HG03097 (cell line): ENCODE measurements at regions not wholly inside any gene's neighbourhood (a gene's known extent, or its start where the extent isn't known, plus 50 kb on each side); places are given as distances from the start of the nearest gene placed in this dataset.

Source experiments
- ATAC-seq: cut with Tn5 transposase; IDR thresholded peaks from one replicate; pipeline ENCODE4 v1.9.1; 2021; ENCODE audit not compliant: unreplicated experiment, low FRiP score

- no peak for ATAC-seq
Measured at GRCh38 chr21:16590641-16591292, 861.0 kb downstream of the USP25 start.

GRCh38 chr21:16592381-16592780, 862.6 kb downstream of the USP25 start:
- ATAC-seq: no peak

GRCh38 chr21:16594191-16594590, 864.4 kb downstream of the USP25 start:
- no peak for ATAC-seq

- no peak for ATAC-seq
Measured at GRCh38 chr21:16596369-16596768, 866.6 kb downstream of the USP25 start.

DNA sequence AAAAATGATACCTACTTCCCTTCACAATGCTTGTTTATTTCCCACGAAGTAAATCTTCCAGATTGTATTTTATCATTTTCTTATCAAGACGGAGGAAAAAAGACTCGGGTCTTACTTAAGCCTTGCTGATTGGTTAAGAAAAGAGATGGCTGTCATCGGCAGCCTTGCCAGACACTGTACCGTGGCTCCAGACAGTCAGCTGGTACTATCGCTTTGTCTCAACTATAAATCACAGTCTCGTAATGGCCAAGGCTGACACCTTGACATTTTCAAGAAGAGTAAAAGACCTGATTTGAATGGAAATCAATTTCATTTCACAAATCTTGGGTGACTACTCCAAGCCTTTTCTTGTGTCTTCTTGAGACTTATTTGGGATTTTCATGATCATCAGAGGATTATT, 868.0 kb downstream of the USP25 start:
- ATAC-seq: no peak

DNA sequence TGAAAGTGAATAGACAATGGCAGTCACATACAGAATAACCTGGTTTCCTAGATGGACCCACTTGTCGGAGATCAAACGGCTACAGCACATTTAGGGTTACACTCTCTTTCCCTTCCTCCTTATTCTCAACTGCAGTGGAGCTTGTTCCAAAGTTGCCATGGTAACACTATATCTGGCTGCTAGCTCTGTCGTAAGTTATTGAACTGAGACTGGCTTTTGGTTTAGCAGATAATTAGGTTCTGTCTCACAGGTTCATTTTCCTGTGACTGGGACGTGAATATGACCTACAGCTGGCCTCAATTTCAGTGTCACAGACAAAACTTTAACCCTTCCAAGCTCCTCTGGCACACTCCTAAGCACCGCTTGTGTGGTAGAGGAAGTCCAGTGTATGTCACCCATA, 875.8 kb downstream of the USP25 start:
- ATAC-seq: no peak

DNA sequence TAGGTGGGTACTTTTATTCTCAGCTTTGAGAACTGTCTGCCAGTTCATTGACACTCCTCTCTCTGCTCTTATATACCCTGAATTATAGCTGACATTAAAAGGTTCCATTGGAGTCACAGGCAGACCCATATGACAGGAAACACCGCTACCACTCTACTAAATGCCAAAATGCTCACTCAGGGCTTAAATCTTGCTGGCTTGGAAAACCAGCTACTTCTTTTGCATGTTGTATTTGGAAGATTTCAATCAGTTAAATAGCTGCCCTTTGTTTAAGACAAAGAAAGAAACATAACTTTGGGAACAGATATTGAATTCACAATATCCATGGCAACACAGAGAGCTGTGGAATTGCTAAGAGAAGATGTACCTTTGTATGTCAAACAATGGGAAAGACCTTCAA, 876.5 kb downstream of the USP25 start:
- no peak for ATAC-seq

DNA sequence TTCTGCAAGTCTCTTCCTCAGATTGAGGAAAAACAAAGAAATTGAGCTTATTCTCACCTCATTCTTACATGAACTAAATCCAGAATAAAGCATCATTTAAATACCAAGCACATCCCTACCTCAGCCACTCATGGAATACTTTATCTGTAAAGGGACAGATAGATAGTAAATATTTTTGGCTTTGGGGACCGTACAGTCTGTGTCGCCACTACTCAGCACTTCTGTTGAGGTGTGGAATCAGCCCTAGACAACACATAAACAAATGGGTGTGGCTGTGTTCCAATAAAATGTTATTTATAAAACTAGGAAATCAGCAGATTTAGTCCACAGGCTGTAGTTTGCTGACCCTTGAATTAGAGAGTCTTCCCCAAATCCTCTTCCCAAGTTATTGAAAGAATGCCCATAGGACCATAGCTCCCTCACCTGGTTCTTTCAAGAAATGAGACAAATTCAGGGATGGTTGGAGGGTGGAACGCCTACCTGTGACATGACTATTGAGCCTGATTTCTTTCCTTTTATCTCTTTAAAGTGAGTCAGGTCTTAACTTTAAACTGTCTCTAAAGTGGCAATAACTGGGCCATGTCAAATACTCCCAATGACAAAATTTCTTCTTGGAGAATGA, 878.5 kb downstream of the USP25 start:
- no peak for ATAC-seq

GRCh38 chr21:16619281-16619680, 889.5 kb downstream of the USP25 start:
- no peak for ATAC-seq

- ATAC-seq: no peak
Measured at GRCh38 chr21:16620786-16621320, 891.1 kb downstream of the USP25 start.

DNA sequence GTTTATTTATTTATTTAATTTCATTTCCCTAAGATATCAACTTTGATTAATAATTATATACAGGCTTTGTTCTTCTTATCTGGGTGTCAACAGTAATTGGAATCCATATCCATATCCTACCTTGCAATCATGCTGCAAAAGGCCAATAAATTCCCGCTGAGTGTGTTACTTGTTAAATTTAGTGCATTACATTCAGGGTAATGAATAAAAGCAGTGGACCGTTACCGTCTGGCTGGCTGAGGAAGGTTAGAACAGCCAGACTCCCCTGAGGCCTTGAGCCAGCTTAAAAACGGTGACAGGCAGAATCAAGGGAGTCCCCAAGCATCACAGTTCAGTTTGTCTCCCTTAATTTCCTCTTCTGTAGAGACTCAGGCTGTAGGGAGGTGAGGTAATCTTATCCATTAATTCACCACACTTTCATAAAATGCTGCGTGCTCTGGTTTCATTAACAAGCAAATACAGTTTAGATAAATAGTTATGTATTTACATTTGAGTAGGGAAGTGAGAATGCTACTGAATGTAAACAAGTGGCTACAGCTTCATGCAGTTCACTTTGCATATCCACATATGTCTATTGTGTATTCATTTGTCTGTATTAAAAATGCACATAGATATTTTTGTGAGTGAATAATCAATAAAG, 888.2 kb upstream of the CXADR start:
- no peak for ATAC-seq

- ATAC-seq: no peak
Measured at GRCh38 chr21:16625491-16625890, 887.4 kb upstream of the CXADR start.

- no peak for ATAC-seq
Measured at GRCh38 chr21:16633831-16634459, 878.9 kb upstream of the CXADR start.

DNA sequence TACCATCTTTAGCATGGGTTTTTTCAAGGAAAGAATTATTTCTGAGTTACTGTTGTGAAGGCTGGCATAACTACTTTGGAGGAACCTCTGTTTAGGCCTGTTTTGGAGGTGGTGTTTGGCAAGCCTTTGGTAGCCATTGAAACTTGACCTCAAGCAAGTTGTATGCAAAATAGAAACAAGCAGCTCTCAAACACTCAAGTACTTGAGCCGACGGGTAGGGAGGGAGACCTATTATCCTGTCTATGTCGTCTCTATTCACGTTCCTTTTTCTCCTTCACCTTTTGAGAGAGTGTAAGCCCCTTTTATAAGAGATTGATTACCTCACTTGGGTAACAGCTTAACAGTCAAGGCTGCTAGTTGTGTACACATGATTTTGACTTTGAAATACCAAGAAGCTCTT, 878.3 kb upstream of the CXADR start:
- ATAC-seq: no peak

DNA sequence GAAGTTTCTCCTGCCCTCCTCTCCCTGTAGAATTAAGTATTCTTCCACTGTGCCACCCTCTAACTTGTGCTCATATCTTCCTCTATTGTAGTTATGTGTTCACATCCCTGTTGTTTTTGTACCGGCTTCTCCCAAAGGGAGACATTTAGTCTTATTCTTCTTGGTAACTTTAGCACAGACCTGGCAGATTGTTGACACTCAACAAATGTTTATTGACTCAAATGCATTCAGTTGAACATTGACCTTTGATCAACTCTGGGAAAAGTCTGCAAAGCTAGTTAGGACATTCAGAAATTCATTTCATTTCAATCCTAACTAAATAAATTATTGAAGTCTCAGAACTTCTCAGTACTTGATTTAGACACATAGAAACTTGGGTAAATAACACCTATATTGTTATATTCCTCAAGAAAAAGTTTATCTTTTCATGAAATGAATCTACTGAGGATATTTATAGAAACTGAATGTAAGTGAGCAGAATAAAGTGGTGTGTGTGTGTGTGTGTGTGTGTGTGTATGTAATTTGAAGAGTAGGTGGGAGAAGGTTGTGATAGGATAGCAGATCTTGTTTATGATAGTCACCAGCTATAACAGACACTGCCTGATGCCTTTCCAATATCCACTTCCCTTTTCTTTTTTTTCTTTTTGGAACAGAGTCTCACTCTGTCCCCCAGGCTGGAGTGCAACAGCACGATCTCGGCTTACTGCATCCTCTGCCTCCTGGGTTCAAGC, 872.4 kb upstream of the CXADR start:
- ATAC-seq: no peak

GRCh38 chr21:16642353-16642752, 870.5 kb upstream of the CXADR start:
- ATAC-seq: no peak

- ATAC-seq: no peak
Measured at GRCh38 chr21:16644685-16645084, 868.2 kb upstream of the CXADR start.

DNA sequence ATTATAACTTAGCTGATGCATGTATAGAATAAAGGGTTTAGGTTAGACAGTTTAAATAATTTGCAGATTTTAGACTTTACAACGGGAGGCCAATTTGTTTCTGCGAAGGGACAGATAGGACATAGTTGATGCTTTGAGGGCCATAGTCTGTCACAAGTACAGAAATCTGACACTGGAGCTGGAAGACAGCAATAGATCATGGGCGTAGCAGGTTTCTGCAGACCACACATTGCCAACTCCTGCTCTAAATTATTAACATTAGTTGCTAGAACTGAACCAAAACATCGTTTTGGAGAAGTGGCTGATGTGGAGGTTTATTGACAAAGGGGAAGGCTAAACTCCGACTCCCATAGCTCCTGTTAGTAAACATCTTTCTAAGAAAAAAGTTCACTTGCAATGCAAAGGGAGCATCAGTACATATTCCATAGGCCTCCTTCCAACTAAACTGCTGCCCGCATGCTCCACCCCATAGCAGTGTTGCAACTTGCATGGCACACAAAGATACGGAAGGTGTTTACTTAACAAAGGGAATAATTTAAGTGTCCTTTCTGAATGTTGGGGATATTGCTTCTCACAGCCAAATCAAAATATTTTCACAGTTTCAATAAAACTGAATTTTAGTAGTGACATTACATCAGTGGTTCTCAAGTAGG, 862.0 kb upstream of the CXADR start:
- no peak for ATAC-seq

DNA sequence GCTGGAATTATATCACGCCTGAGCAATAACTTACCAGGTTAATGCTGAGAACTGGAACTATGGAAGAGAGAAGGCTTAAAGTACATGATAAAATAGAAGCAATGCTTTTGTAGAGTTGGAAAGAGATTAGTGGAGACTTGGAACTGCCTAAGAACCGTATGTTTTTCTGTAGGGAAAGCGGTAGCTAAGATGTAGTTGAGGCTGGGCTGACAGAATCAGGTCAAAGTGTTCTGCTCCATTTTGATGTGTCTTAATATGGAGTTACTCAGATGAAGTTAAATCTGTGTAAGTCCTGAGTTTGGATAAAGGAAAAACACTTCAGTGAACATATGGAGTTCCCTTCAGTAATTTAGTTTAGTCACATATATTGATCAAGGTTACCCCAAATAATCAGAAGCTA, 860.9 kb upstream of the CXADR start:
- no peak for ATAC-seq

- no peak for ATAC-seq
Measured at GRCh38 chr21:16663436-16663835, 849.4 kb upstream of the CXADR start.
